Prostate gland (tissue), 2 donors: ENCODE measurements at regions not wholly inside any gene's neighbourhood (a gene's known extent, or its start where the extent isn't known, plus 50 kb on each side); places are given as distances from the start of the nearest gene placed in this dataset.

Experiments used
- POLR2A ChIP-seq: fragments of 450-650 bp; IDR thresholded peaks from one replicate; pipeline ENCODE4 v1.6.1; 2016; ENCODE audit warnings: antibody characterized with exemption, mild to moderate bottlenecking
- POLR2AphosphoS5 ChIP-seq: sonication (generic); formaldehyde crosslinking; IDR thresholded peaks from one replicate; pipeline ENCODE4 v1.6.1; 2017; ENCODE audit warnings: antibody characterized with exemption
- TF ChIP-seq, protein P1 (sequence below), 4 experiments: fragments of 200-600 bp in 2 of 4; fragments of 450-650 bp in 2 of 4; sonication (generic) in 2 of 4; IDR thresholded peaks; 1 replicate in 3 of 4; 2 replicates in 1 of 4; pipeline ENCODE4 v1.5.1; 2016 to 2019; ENCODE audit warnings: antibody characterized with exemption in 4 of 4, mild to moderate bottlenecking in 2 of 4, moderate library complexity in 2 of 4

- TF ChIP-seq, protein P1, sequence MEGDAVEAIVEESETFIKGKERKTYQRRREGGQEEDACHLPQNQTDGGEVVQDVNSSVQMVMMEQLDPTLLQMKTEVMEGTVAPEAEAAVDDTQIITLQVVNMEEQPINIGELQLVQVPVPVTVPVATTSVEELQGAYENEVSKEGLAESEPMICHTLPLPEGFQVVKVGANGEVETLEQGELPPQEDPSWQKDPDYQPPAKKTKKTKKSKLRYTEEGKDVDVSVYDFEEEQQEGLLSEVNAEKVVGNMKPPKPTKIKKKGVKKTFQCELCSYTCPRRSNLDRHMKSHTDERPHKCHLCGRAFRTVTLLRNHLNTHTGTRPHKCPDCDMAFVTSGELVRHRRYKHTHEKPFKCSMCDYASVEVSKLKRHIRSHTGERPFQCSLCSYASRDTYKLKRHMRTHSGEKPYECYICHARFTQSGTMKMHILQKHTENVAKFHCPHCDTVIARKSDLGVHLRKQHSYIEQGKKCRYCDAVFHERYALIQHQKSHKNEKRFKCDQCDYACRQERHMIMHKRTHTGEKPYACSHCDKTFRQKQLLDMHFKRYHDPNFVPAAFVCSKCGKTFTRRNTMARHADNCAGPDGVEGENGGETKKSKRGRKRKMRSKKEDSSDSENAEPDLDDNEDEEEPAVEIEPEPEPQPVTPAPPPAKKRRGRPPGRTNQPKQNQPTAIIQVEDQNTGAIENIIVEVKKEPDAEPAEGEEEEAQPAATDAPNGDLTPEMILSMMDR (IDR thresholded peaks at IDR 0.05): no peak
- TF ChIP-seq POLR2AphosphoS5: no peak
- TF ChIP-seq POLR2A: no peak
Observed at GRCh38 chr3:177482048-177482691, 284.9 kb upstream of the TBL1XR1 start.
